ENCODE measurements at regions not wholly inside any gene's neighbourhood (a gene's known extent, or its start where the extent isn't known, plus 50 kb on each side); places are given as distances from the start of the nearest gene placed in this dataset.

- TF ChIP-seq EZH2 (IDR thresholded peaks at IDR 0.05; ENCODE audit: insufficient read depth, poor library complexity, severe bottlenecking), result no peak
- no peak for TF ChIP-seq EZH2phosphoT487 (IDR thresholded peaks at IDR 0.05; ENCODE audit: insufficient read depth, low read depth)
These were observed 1628.9 kb downstream of the PCDH7 start for GRCh38 chr4:32349026-32349425.
